ENCODE measurements at regions not wholly inside any gene's neighbourhood (a gene's known extent, or its start where the extent isn't known, plus 50 kb on each side); places are given as distances from the start of the nearest gene placed in this dataset.

DNA sequence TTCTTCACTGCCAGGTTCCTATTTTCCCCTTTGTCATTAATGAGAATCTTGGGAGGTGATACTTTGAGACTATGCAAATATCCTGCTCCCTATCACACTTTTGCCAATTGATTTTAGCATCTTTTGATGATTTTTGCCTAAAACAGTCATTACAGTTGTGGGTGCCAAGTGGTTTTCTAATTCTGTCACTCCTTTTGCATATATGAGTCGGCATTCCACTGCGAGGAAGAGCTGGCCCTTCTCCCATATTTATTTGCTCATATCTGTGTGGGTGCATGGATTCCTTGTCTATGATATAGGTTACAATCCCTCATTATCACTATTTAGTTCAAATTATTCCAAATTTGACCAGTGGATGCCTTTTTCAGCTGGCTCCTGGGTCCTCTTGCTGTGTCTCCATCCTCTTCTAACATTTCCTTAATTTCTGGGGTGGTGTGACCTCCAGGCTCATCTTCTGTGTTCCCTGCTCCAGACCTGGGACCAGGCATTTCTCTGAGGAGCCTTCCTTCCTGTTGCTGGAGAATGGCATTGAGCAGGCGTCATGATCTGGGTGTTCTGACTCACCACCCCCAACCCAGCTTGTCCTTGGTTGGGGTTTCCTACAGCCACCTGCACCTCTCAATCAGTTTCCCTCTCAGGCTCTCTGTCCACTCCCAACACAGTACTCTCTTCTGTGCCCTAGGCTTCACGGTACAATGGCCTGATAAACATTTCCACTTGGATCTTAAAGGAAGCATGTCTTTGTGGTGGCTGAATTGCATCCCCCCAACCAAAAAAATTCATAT, 106.7 kb downstream of the NXNL2 start:
- intact Hi-C loops (cut with micrococcal nuclease; ENCODE audit: unreplicated experiment): no loop called here
- Histone ChIP-seq H3K4me2 (ENCODE audit: low read length) (no peak overlapping the region), H3K36me3 (ENCODE audit: insufficient read depth, low read length) (no peaks in the 10 kb centered on the region), H3K4me1 (ENCODE audit: insufficient read depth, low read length, poor library complexity, severe bottlenecking) (no peaks in the 10 kb centered on the region), H3K9me2 (ENCODE audit: insufficient read depth, low read length) (no peaks in the 10 kb centered on the region), H3K9me3 (ENCODE audit: low read length) (no peaks in the 10 kb centered on the region), H2AFZ (ENCODE audit: low read length) (no peak overlapping the region), H4K20me1 (ENCODE audit: insufficient read depth, low read length) (no peaks in the 10 kb centered on the region), H3K27ac (ENCODE audit: low read depth, low read length, poor library complexity, severe bottlenecking) (no peak overlapping the region), H3K79me2 (ENCODE audit: insufficient read depth, low read depth, low read length) (no peaks in the 10 kb centered on the region), H3K4me3 (ENCODE audit: low read depth, low read length, poor library complexity, severe bottlenecking) (no peak overlapping the region)
- ChIA-PET CTCF (ENCODE audit: unreplicated experiment) (no interaction called here), POLR2A (no interaction called here)
- DNase-seq (ENCODE audit: low spot score): no peak
- TF ChIP-seq, protein P1, sequence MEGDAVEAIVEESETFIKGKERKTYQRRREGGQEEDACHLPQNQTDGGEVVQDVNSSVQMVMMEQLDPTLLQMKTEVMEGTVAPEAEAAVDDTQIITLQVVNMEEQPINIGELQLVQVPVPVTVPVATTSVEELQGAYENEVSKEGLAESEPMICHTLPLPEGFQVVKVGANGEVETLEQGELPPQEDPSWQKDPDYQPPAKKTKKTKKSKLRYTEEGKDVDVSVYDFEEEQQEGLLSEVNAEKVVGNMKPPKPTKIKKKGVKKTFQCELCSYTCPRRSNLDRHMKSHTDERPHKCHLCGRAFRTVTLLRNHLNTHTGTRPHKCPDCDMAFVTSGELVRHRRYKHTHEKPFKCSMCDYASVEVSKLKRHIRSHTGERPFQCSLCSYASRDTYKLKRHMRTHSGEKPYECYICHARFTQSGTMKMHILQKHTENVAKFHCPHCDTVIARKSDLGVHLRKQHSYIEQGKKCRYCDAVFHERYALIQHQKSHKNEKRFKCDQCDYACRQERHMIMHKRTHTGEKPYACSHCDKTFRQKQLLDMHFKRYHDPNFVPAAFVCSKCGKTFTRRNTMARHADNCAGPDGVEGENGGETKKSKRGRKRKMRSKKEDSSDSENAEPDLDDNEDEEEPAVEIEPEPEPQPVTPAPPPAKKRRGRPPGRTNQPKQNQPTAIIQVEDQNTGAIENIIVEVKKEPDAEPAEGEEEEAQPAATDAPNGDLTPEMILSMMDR (conservative IDR thresholded peaks at IDR 0.05; ENCODE audit: low read length): no peak
- no peak for TF ChIP-seq EZH2phosphoT487 (IDR thresholded peaks at IDR 0.05; ENCODE audit: borderline replicate concordance, low read depth, low read length)
- BruUV-seq (replicated peaks): no TSS peak

DNA sequence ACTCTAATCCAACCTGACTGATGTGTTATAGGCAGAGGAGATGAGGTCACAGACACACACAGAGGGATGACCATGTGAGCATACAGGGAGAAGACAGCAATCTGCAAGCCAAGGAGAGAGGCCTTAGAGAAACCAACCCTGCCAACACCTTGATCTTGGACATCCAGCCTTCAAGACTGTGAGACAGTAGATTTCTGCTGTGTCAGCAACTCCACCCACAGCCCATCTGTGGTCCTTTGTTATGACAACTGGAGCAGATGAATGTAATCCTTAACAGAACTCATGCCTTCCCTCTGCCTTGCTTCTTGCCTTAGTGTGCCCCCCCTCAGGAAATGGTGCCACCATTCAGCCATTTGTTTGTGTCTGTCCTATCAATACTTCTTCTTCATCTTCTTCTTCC, 107.4 kb downstream of the NXNL2 start:
- Histone ChIP-seq H4K20me1 (ENCODE audit: insufficient read depth, low read length) (no peaks in the 10 kb centered on the region), H3K9me2 (ENCODE audit: insufficient read depth, low read length) (no peaks in the 10 kb centered on the region), H3K36me3 (ENCODE audit: insufficient read depth, low read length) (no peaks in the 10 kb centered on the region), H3K79me2 (ENCODE audit: insufficient read depth, low read depth, low read length) (no peaks in the 10 kb centered on the region), H3K4me3 (ENCODE audit: low read depth, low read length, poor library complexity, severe bottlenecking) (no peak overlapping the region), H3K27ac (ENCODE audit: low read depth, low read length, poor library complexity, severe bottlenecking) (no peak overlapping the region), H3K4me2 (ENCODE audit: low read length) (no peak overlapping the region), H3K4me1 (ENCODE audit: insufficient read depth, low read length, poor library complexity, severe bottlenecking) (no peaks in the 10 kb centered on the region), H3K9me3 (ENCODE audit: low read length) (no peaks in the 10 kb centered on the region), H2AFZ (ENCODE audit: low read length) (no peak overlapping the region)
- ChIA-PET CTCF (ENCODE audit: unreplicated experiment) (no interaction called here), POLR2A (no interaction called here)
- no TSS peak for BruUV-seq (replicated peaks)
- intact Hi-C loops (cut with micrococcal nuclease; ENCODE audit: unreplicated experiment): no loop called here
- TF ChIP-seq, protein P1 (conservative IDR thresholded peaks at IDR 0.05; ENCODE audit: low read length): no peak
- no peak for TF ChIP-seq EZH2phosphoT487 (IDR thresholded peaks at IDR 0.05; ENCODE audit: borderline replicate concordance, low read depth, low read length)
- no peak for DNase-seq (ENCODE audit: low spot score)

DNA sequence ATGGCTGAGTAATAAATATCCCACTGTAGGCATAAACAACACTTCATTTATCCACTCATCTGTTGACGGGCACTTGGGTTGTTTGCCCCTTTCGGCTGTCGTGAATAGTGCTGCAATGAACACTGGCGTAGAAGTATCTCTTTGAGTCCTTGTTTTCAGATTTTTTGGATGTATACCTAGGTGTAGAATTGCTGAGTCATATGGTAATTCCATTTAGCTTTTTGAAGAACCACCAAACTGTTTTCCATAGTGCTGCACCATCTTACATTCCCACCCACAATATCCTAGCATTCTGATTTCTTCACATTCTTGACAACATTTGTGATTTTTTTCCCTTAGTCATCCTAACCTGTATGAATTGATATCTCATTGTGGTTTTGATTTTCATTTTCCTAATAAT, 109.0 kb downstream of the NXNL2 start:
- DNase-seq (ENCODE audit: low spot score): no peak
- H3K4me3 ChIP-seq (ENCODE audit: low read depth, low read length, poor library complexity, severe bottlenecking): no peak overlapping the region
- H2AFZ ChIP-seq (ENCODE audit: low read length): no peak overlapping the region
- no peaks in the 10 kb centered on the region for H4K20me1 ChIP-seq (ENCODE audit: insufficient read depth, low read length)
- CTCF ChIA-PET (ENCODE audit: unreplicated experiment): no interaction called here
- POLR2A ChIA-PET: no interaction called here
- H3K27ac ChIP-seq (ENCODE audit: low read depth, low read length, poor library complexity, severe bottlenecking): no peak overlapping the region
- intact Hi-C loops (cut with micrococcal nuclease; ENCODE audit: unreplicated experiment): no loop called here
- H3K4me2 ChIP-seq (ENCODE audit: low read length): no peak overlapping the region
- no peaks in the 10 kb centered on the region for H3K79me2 ChIP-seq (ENCODE audit: insufficient read depth, low read depth, low read length)
- H3K4me1 ChIP-seq (ENCODE audit: insufficient read depth, low read length, poor library complexity, severe bottlenecking): no peaks in the 10 kb centered on the region
- TF ChIP-seq EZH2phosphoT487 (IDR thresholded peaks at IDR 0.05; ENCODE audit: borderline replicate concordance, low read depth, low read length): no peak
- TF ChIP-seq, protein P1 (conservative IDR thresholded peaks at IDR 0.05; ENCODE audit: low read length): no peak
- no peaks in the 10 kb centered on the region for H3K9me3 ChIP-seq (ENCODE audit: low read length)
- no TSS peak for BruUV-seq (replicated peaks)
- no peaks in the 10 kb centered on the region for H3K9me2 ChIP-seq (ENCODE audit: insufficient read depth, low read length)
- H3K36me3 ChIP-seq (ENCODE audit: insufficient read depth, low read length): no peaks in the 10 kb centered on the region

Measured in OCI-LY7 (cell line).